GM21526 (cell line): ENCODE measurements at regions not wholly inside any gene's neighbourhood (a gene's known extent, or its start where the extent isn't known, plus 50 kb on each side); places are given as distances from the start of the nearest gene placed in this dataset.
"Not testable (repeated sequence)": the region's sequence is repeated elsewhere in the genome, so short reads cannot be mapped to it uniquely, and the experiment has no call there.

Experiments used
- ATAC-seq: cut with Tn5 transposase; IDR thresholded peaks from one replicate; pipeline ENCODE4 v1.9.1; 2021; ENCODE audit warnings: moderate library complexity; ENCODE audit not compliant: unreplicated experiment, low FRiP score

DNA sequence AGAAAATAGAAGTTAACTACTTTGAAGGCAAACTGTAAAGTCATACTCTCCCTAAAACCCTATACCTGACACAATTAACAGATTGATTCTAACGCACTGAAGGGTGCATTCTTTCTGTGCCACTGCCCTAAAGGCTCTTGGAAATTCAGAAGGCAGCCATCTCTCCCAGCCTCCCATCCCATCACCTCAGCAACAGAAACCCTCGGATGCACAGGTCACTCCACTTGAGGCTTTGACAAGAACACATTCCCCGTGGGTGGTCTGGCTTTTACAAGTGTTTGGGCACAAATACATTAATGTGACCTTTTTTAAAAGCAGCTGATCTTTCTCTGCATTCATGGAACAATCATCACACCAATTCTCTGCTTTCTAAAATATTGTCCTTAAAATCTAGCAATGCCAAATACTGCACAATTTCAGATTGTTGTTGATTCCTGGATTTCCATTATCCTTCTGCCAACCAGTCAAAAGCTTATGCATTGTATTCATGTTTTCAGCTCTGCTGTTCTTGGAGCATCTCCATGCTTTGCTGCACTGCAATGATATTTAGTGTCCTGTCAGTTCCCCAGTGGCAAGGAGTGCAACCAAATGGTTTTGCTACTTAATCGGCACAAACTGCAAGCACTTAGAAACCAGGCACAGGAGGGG is 175.6 kb downstream of the TMEM161B start:
- ATAC-seq = no peak

DNA sequence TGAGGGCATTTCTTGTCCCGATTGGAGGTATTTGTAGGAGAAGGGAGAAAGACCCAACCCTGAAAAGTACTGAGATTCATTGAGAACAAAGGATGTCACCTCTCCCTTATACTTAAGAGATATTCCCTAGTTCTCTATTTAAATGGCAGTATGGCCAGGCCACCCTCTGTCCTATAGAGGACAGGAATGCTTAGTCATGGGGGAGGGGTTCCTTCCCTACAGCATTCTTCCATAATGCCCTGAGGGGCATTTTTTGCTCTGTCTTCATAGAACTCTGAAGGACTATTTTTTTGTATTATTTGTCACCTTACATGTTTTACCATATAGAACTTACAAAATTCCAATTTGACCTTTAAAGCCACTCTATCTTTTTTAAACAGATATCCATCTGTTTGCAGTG is 176.3 kb downstream of the TMEM161B start:
- ATAC-seq = no peak

DNA sequence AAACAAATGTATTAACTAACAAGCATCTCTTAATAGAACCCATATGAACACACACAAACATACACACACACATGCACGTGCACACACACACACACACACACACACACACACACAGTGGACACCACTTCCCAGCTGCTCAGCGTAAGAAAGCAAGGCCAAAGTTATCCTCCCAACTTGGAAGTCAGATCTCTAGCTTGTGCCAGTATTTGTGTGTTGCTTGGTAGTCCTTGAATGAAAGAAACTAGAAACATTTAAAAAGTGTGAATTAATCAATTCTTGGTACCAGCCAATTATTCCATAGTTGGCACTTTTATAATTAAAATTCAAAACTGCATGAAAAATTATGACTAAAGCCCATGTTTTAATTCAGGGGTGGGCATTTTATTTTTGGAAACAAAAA is 178.1 kb downstream of the TMEM161B start:
- no peak for ATAC-seq

DNA sequence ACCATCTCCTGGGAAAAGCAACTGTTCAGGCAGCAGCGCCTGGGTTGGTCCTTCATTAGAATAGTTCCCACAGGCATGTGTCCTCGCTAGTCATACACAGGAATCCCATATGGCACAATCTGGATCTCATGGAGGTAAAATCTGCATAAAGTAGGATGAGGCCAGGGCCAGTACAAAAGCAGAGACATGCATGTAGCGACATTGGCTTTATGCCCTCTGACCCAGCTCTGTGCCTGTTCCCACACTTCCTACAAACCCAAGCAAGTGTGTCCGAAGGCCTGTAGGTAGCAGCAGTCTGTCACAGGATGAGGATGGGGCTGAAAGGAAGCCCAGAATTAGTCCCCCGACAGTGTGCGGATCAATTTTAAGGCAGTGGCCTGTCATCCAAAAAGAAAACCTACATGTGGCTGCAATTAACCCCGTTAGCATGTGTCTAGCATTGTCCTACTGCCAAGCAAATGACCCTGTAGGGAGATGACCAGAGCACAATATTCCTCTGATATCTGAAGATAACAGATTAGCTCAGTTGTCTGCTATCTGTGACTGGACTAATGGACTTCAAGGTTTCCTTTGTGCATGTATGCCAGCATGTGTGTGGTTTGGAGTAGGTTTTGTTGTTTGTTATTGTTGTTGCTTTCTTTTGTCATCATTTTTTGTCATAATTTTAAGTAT is 178.8 kb downstream of the TMEM161B start:
- ATAC-seq = no peak

DNA sequence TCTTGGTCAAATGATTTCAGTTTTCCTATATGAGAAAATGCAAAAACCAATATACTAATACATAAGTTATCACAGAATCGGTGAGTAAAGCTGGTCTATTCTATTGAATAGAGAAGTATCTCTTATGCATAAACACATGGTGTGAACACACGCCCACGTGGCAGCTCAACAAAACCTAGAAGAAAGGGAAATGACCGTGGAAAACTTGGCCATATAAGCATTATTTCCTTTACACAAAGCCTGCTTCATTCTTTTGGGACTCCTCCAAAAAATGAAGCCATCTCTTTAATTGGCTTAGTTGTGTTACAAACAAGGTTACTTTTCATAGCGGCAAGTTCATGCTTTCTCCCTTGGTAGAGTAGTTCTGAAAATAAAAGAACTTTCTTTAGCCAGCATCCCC is 183.2 kb downstream of the TMEM161B start:
- ATAC-seq = no peak

DNA sequence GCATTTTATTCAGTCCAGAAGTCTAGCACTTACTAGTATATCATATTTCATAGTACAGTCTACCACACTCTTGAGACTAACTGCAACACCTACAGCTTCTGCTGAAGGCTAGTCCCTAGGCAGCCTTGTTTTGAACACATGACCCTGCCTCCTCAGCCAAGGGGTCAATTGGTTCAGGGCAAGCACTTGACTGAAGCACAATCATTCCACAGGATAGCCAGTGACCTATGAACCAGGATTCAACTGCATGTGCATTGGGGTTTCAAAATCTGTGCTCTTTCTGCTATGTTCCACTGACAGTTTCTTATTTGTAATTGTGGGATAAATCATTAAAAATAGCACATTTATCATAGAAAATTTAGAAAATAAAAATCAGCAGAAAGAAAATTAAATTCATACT is 186.8 kb downstream of the TMEM161B start:
- ATAC-seq = no peak

DNA sequence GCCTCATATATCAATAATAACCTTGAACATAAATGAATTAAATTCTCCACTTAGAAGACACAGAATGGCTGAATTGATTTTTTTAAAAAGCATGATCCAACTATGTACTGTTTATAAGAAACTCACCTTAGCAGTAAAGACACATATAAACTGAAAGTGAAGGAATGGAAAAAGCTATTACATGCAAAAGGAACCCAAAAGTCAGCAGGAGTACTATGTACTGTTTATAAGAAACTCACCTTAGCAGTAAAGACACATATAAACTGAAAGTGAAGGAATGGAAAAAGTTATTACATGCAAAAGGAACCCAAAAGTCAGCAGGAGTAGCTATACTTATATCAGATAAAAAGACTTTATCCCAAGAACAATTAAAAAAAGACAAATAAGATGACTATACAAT is 204.8 kb downstream of the TMEM161B start:
- no peak for ATAC-seq

DNA sequence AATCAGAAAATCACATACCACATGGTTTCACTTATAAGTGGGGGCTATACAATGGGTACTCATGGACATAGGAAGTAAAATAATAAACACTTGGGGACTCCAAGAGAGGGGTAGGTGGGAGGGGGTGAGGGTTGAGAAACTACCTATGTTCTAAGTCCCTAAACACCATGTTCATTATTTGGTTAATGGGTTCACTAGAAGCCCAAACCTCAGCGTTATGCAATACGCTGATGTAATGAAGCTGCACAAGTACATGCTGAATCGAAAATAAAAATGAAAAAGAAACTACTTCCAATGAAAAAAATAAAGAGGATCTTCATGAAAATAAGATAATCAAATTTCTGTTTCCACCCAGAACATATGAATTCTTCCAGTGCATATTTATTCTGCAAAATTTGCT is 208.5 kb downstream of the TMEM161B start:
- ATAC-seq = no peak

DNA sequence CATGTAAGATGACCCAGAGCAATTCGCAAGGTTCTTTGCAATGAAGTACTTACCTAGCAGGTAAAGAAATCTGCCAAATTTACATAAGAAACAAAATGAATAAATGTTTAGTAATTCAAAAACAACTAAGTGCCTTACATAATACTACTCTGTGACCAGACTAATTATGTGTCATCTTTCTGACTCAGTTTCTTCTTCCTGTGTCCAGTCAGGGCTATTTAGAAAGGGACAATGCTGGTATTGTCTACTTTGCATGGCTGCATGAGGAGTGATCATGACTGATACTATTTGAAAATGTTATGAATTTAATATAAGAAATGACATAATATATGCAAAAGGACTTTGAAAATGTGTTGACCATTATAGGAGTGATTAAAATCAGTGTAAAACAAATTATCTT is 210.0 kb downstream of the TMEM161B start:
- no peak for ATAC-seq

DNA sequence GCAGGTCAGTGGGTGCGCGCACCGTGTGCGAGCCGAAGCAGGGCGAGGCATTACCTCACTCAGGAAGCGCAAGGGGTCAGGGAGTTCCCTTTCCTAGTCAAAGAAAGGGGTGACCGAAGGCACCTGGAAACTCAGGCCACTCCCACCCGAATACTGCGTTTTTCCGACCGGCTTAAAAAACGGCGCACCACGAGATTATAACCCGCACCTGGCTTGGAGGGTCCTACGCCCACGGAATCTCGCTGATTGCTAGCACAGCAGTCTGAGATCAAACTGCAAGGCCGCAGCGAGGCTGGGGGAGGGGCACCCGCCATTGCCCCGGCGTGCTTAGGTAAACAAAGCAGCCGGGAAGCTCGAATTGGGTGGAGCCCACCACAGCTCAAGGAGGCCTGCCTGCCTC is 216.2 kb downstream of the TMEM161B start:
- not testable (repeated sequence) for ATAC-seq

DNA sequence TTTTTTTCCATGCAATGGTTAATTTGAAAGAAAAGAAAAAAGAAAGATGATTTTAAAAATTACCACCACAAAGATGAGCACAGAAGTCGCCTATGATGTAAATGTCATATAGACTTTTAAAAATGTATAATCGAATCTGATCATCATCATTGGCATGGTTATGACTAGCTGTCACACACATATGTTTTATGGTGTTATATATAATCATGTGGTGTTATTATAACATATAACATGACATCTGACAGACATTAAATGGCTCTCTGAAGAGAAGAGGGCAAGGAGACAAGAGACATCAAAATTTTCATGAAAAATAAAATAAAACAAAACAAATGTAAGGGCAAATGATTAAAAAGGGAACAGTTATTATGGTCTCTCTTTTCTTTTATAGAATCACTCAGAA is 217.5 kb downstream of the TMEM161B start:
- no peak for ATAC-seq

DNA sequence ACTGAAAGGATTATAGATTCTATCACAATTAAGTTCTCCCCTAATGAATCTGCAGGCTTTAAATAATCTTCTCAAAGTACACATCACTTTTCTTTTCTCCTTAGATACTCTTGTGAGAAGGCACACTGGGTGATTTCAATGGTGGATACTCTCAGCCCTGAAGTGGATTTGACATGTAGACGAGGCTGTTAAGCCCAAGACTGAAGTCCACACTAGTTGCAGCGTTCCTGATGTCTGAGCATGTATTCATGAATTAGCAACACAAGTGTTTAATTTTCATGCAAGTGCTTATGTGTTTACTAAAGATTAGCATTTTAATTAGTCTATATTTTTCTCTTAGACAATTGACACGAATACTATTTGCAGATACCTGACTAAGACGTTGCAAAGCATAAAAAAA is 218.9 kb downstream of the TMEM161B start:
- ATAC-seq = no peak

DNA sequence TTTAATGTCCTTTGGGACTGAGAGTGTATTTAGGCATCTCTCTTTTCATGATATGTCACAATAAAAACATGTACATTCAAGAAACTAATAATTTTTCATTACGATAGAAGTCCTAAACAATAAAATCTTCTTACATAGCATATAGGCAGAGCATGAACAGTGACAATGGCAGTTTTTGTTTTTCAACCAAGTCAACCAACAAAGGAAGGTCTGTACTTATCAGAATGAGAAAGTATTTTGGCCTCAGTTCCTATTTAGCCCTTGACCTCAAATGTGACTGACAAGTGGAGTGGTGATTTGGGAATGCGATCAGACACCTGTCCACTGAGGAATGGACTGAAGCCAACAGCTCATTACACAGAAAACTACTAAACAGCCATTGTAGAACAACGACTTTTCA is 219.5 kb downstream of the TMEM161B start:
- no peak for ATAC-seq

DNA sequence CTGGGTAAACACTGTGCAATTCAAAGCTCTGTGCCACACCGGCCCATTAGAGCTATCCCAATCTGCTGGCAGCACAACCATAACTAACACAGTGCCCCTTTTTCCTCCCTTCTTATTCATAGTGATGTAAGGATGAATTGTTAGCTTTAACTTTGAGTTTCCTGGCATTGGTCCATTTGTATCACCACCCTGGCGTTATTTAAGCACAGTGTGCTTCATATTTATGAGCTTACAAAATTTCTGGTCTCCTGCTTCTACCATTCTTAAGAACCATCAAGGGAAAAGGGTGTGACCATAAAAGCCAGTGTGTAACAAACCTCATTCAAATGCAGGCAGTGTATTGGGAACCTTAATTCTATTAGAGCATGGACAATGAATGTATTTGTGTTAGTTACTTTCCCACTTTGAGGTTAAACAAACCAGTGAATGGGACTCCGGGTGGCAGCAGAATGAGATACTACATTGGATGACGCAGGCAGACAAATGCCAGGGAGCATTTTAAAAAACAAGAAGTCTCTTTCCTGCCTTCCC is 222.6 kb downstream of the TMEM161B start:
- ATAC-seq = no peak

DNA sequence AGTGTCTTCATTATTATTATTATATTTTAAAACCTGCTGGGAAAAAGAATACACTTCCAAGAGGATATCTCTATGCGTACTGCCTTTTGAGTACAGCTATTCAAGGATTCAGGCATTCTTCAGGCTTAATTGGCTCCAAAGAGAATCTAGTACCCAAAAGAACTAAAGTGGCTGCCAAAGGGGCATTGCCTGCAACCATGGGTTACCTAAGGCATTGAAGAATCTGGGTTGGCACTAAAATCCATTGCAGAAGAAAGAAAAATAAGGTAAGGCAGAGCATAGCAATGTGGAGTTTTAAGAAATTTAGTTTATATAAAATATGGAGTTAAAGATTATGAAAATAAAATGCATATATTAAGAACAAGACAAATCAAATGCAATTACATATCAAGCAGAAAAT is 223.5 kb downstream of the TMEM161B start:
- ATAC-seq = no peak

DNA sequence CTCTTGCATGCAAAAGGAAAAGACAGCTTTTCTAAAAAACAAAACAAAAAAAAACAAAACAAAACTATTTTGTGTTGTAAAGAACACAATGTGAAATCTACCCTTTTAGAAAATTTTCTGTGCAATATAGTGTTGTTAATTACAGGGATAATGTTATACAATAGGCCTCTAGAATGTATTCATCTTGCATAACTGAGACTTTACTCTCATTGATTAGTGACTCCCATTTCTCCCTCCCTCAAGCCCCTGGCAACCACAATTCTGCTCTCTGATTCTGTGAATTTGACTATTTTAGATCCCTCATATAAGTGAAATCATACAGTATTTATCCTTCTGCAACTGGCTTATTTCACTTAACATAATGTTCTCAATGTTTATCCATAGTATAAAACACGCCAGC is 234.1 kb downstream of the TMEM161B start:
- no peak for ATAC-seq

DNA sequence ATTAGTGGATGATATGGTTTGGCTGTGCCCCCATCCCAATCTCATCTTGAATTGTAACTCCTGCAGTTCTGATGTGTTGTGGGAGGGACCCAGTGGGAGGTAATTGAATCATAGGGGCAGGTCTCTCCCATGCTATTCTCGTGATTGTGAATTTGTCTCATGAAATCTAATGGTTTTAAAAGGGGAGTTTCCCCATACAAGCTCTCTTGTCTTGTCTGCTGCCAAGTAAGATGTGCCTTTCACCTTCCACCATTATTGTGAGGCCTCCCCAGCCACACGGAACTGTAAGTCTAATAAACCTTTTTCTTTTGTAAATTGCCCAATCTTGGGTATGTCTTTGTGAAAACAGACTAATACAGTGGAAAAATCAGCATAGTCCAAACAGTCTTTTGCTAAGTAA is 235.5 kb downstream of the TMEM161B start:
- ATAC-seq = no peak

DNA sequence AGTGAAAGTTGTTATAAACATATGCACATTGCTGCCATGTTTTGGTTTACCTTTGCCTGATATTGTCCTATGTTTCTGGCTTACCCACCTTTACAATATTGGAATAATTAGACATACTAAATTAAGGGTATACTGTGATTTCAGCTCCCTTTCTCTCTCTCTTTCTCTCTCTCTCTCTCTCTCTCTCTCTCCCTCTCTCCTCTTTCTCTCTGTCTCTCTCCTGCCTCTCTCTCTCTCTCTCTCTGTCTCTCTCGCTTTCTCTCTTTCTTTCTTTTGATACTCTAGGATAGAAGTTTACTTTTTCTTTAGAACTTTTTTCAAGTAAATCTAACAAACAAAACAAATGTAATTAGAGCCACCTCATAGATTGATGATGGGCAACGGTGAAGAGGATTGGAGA is 239.6 kb downstream of the TMEM161B start:
- ATAC-seq = no peak

DNA sequence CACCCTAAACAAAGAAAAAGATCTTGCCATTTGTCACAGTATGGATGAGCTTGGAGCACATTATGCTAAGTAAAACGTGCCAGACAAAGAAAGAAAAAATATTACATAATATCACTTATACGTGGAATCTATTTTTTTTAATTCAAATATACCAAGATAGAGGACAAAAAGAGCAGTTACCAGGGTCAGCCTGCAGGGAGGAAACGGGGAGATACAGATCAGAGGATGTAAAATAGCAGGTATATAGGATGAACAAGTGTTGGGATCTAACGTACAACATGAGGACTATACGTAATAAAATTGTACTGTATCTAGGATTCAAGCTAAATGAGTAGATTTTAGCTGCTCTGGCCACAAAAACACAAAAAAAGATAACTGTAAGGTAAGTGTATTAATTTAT is 247.5 kb downstream of the TMEM161B start:
- ATAC-seq = no peak

DNA sequence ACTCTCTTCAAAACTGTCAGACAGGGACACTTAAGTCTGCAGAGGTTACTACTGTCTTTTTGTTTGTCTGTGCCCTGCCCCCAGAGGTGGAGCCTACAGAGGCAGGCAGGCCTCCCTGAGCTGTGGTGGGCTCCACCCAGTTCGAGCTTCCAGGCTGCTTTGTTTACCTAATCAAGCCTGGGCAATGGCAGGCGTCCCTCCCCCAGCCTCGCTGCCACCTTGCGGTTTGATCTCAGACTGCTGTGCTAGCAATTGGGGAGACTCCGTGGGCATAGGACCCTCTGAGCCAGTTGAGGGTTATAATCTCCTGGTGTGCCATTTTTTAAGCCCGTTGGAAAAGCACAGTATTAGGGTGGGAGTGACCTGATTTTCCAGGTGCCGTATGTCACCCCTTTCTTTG is 253.7 kb downstream of the TMEM161B start:
- not testable (repeated sequence) for ATAC-seq

DNA sequence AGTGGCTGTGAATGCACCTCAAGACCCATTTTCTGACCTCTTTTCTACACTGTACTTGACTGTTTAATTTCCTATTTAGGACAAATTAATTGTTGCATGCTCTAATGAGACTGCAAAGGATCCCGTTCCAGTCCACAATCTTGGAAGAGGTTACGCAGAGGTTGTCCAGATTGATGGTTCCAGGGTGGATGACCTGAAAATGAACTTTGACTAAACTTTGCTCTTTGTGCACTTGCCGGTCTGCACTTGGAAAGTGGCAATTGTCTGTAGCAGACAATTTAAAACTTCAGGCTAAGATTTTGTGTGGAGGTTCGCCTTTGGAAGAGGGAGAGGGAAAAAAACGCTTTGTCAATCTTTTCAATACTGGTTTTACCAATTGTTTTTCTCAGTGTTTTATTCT is 267.8 kb downstream of the TMEM161B start:
- no peak for ATAC-seq

DNA sequence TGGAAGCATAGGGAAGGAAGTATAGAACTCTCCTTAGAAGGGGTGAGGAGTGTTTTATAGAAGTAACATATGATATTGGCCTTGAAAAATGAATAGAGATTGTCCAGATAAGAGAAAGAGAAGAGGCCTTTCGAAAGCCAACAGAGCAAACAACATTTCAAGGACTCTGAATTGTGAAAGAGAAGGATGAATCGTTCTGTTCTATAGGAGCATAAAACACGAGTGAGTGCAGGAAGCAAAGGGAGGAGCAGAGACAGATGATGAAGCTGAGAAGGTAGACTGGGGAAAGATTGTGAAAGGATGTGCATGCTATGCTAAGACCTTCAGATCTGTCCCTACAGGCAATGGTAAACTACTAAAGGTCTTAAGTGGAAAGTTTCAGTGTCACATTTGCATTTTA is 271.0 kb downstream of the TMEM161B start:
- ATAC-seq = no peak
